IMR-90 (cell line): ENCODE measurements at regions not wholly inside any gene's neighbourhood (a gene's known extent, or its start where the extent isn't known, plus 50 kb on each side); places are given as distances from the start of the nearest gene placed in this dataset.

ENCODE experiments used
- ATAC-seq: fragments of 200-7000 bp; cut with Tn5 transposase; 2 replicates; pipeline ENCODE4 v1.9.1; 2020; ENCODE audit warnings: low read depth, mild to moderate bottlenecking, moderate library complexity
- BruUV-seq: library from RNA; stranded (reverse); fragments of 400-500 nt; replicated peaks from 2 replicates; lab custom pipeline; 2021; lab: Mats Ljungman, UMichigan
- CTCF ChIA-PET: fragments of 300-600 bp; formaldehyde crosslinking; extraction: SDS; loops from one replicate; lab custom pipeline; 2021; ENCODE audit warnings: antibody characterized with exemption; lab: Yijun Ruan, JAX
- POLR2A ChIA-PET: fragments of 300-600 bp; sonication (Branson Sonifier 250); formaldehyde crosslinking; loops from one replicate; lab custom pipeline; 2022; ENCODE audit warnings: antibody characterized with exemption; ENCODE audit not compliant: unreplicated experiment; lab: Charles Lee
- DNase-seq: peaks from one replicate; pipeline ENCODE4 v3.0.0; 2013
- H2AFZ ChIP-seq: replicated peaks from 2 replicates; pipeline ENCODE3; 2013; ENCODE audit warnings: low read length, mild to moderate bottlenecking; ENCODE audit not compliant: poor library complexity
- H2AK5ac ChIP-seq: 2 replicates; pipeline ENCODE4 v1.6.1; 2013; ENCODE audit warnings: low read depth, low read length, inconsistent platforms
- H2AK9ac ChIP-seq: replicated peaks from 2 replicates; pipeline ENCODE3; 2013; ENCODE audit warnings: mild to moderate bottlenecking, low read depth, low read length, moderate library complexity; ENCODE audit not compliant: poor library complexity
- H2BK120ac ChIP-seq: 2 replicates; pipeline ENCODE4 v1.6.1; 2013; ENCODE audit warnings: low read depth, low read length, inconsistent platforms
- H2BK15ac ChIP-seq: 3 replicates; pipeline ENCODE4 v1.6.1; 2013; ENCODE audit warnings: low read depth, low read length, inconsistent platforms
- H2BK20ac ChIP-seq: 2 replicates; pipeline ENCODE4 v1.6.1; 2013; ENCODE audit warnings: low read depth, mild to moderate bottlenecking, inconsistent platforms, low read length, moderate library complexity
- H2BK5ac ChIP-seq: 2 replicates; pipeline ENCODE4 v1.6.1; 2013; ENCODE audit warnings: mild to moderate bottlenecking, low read depth, low read length, inconsistent platforms; ENCODE audit not compliant: poor library complexity, severe bottlenecking
- H3K14ac ChIP-seq: replicated peaks from 2 replicates; pipeline ENCODE4 v1.6.1; 2013; ENCODE audit warnings: low read depth, low read length, inconsistent platforms
- H3K18ac ChIP-seq: 2 replicates; pipeline ENCODE4 v1.6.1; 2013; ENCODE audit warnings: low read depth, low read length, control low read depth
- H3K23ac ChIP-seq: 2 replicates; pipeline ENCODE4 v1.6.1; 2013; ENCODE audit warnings: low read depth, low read length, inconsistent platforms
- H3K27ac ChIP-seq: 2 replicates; pipeline ENCODE4 v1.5.1; 2013; ENCODE audit warnings: mild to moderate bottlenecking, control low read depth, low read length; ENCODE audit not compliant: insufficient read depth
- H3K27me3 ChIP-seq: 2 replicates; pipeline ENCODE4 v1.6.1; 2013; ENCODE audit warnings: low read length; ENCODE audit not compliant: control insufficient read depth, insufficient read depth
- H3K36me3 ChIP-seq: 2 replicates; pipeline ENCODE4 v1.6.1; 2013; ENCODE audit warnings: low read length, mixed read lengths; ENCODE audit not compliant: control insufficient read depth, insufficient read depth
- H3K4ac ChIP-seq: 2 replicates; pipeline ENCODE4 v1.6.1; 2013; ENCODE audit warnings: low read depth, low read length, inconsistent platforms
- H3K4me1 ChIP-seq: 2 replicates; pipeline ENCODE4 v1.6.1; 2013; ENCODE audit warnings: low read length, mixed read lengths; ENCODE audit not compliant: control insufficient read depth, insufficient read depth
- H3K4me2 ChIP-seq: 2 replicates; pipeline ENCODE4 v1.6.1; 2013; ENCODE audit warnings: low read depth, mild to moderate bottlenecking, control low read depth, low read length, moderate library complexity
- H3K4me3 ChIP-seq: 2 replicates; pipeline ENCODE4 v1.5.1; 2013; ENCODE audit warnings: low read depth, mild to moderate bottlenecking, control low read depth, low read length, moderate library complexity; ENCODE audit not compliant: insufficient read depth
- H3K56ac ChIP-seq: 2 replicates; pipeline ENCODE4 v1.6.1; 2013; ENCODE audit warnings: low read length, inconsistent platforms; ENCODE audit not compliant: insufficient read depth; ENCODE audit errors: extremely low read depth
- H3K79me1 ChIP-seq, 2 experiments: 2 replicates each; pipeline ENCODE4 v1.6.1; 2013; ENCODE audit warnings: low read length in 2 of 2, inconsistent platforms in 1 of 2, low read depth in 1 of 2
- H3K9ac ChIP-seq: 2 replicates; pipeline ENCODE4 v1.6.1; 2013; ENCODE audit warnings: low read depth, low read length, control low read depth
- H3K9me1 ChIP-seq: 2 replicates; pipeline ENCODE4 v1.6.1; 2013; ENCODE audit warnings: low read length, inconsistent platforms; ENCODE audit not compliant: insufficient read depth
- H3K9me3 ChIP-seq: 2 replicates; pipeline ENCODE4 v1.6.1; 2013; ENCODE audit warnings: low read length; ENCODE audit not compliant: control insufficient read depth, insufficient read depth
- H4K20me1 ChIP-seq: 2 replicates; pipeline ENCODE4 v1.6.1; 2013; ENCODE audit warnings: low read length, inconsistent platforms; ENCODE audit not compliant: insufficient read depth
- H4K5ac ChIP-seq: 2 replicates; pipeline ENCODE4 v1.6.1; 2013; ENCODE audit warnings: mild to moderate bottlenecking, low read depth, low read length, control low read depth
- H4K8ac ChIP-seq, 2 experiments: 2 replicates each; pipeline ENCODE4 v1.6.1; 2013; ENCODE audit warnings: low read depth in 2 of 2, low read length in 2 of 2, control low read depth in 1 of 2, inconsistent platforms in 1 of 2
- H4K91ac ChIP-seq: 2 replicates; pipeline ENCODE4 v1.6.1; 2013; ENCODE audit warnings: low read depth, low read length, inconsistent platforms; ENCODE audit not compliant: insufficient read depth
- WGBS, 2 experiments: methylation state at CpG; one replicate each; pipeline versions ENCODE4 v1.1.5 to v1.1.7; 2013; ENCODE audit warnings: missing lambda C conversion rate in 2 of 2; ENCODE audit not compliant: insufficient read length in 1 of 2; ENCODE audit errors: extremely low coverage in 2 of 2; 5-methylcytosine and 5-hydroxymethylcytosine counted together
- dilution Hi-C: fragments of 300-500 bp; cut with HindIII; formaldehyde crosslinking; loops from one replicate; pipeline ENCODE4 v1.14.3; 2018; ENCODE audit warnings: low sequenced_read_pairs; ENCODE audit not compliant: unreplicated experiment
- in situ Hi-C: fragments of 300-500 bp; cut with MboI; formaldehyde crosslinking; loops from 3 replicates; pipeline ENCODE4 v1.14.3; 2019; ENCODE audit warnings: low sequenced_read_pairs, inconsistent platforms, mixed read lengths
- intact Hi-C: fragments of 100-400 bp; cut with micrococcal nuclease; formaldehyde crosslinking; loops from 2 replicates; pipeline ENCODE4 v1.10.0; 2022
- TF ChIP-seq, protein P1 (sequence below): fragments of 150-350 bp; IDR thresholded peaks from 2 replicates; pipeline ENCODE4 v1.6.1; 2016; ENCODE audit warnings: low read depth, mild to moderate bottlenecking, low read length, moderate library complexity, borderline replicate concordance

DNA sequence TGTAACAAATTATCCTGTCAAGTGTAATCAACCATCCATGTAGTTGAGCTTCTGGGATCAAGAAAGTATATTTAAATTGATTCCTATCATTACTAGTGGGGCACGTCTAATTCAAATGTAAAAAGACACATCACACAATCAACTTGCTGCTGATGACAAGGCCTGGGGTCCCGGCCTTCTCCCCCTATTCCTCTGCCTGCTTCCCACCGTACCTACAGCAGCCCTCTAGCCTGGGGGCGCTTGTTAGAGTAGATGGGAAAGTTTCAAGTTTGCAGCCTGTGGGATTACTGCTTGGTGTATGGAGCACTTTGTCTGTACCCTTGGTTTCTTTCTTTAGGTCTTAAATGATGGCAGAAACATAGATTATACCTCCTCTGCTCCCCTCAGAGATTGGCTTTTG lies 333.3 kb upstream of the KYNU start:
- Histone ChIP-seq H4K20me1 (no peaks in the 10 kb centered on the region), H3K4ac (no peak overlapping the region), H2BK20ac (no peak overlapping the region), H4K5ac (no peak overlapping the region), H3K27me3 (no peaks in the 10 kb centered on the region), H2BK15ac (no peak overlapping the region), H3K27ac (no peak overlapping the region), H3K14ac (no peak overlapping the region), H3K4me2 (no peak overlapping the region), H3K79me1 (no peaks in the 10 kb centered on the region), H3K9me1 (no peaks in the 10 kb centered on the region), H3K56ac (no peak overlapping the region), H4K8ac (no peak overlapping the region), H3K23ac (no peak overlapping the region), H3K9me3 (no peaks in the 10 kb centered on the region), H3K4me1 (no peaks in the 10 kb centered on the region), H3K4me3 (no peak overlapping the region), H2AK5ac (no peak overlapping the region), H3K36me3 (no peaks in the 10 kb centered on the region), H2BK5ac (no peak overlapping the region), H4K91ac (no peak overlapping the region), H2AFZ (no peak overlapping the region), H3K18ac (no peak overlapping the region), H2BK120ac (no peak overlapping the region), H3K9ac (no peak overlapping the region), H2AK9ac (no peak overlapping the region)
- DNase-seq (no peak), ATAC-seq (no peak)
- no TSS peak for BruUV-seq
- in situ Hi-C loops = no loop called here
- TF ChIP-seq, protein P1, sequence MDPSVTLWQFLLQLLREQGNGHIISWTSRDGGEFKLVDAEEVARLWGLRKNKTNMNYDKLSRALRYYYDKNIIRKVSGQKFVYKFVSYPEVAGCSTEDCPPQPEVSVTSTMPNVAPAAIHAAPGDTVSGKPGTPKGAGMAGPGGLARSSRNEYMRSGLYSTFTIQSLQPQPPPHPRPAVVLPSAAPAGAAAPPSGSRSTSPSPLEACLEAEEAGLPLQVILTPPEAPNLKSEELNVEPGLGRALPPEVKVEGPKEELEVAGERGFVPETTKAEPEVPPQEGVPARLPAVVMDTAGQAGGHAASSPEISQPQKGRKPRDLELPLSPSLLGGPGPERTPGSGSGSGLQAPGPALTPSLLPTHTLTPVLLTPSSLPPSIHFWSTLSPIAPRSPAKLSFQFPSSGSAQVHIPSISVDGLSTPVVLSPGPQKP = no peak
- ChIA-PET CTCF (no interaction called here), POLR2A (no interaction called here)
- dilution Hi-C loops = no loop called here
- no CpG with 5 or more reads among the region's 4 CpGs for whole genome bisulfite sequencing, 2 experiments
- intact Hi-C loops = no loop called here
